Muscle of arm (tissue), 1 donor: ENCODE measurements at regions not wholly inside any gene's neighbourhood (a gene's known extent, or its start where the extent isn't known, plus 50 kb on each side); places are given as distances from the start of the nearest gene placed in this dataset.
A peak's percentile ranks its signal among the peaks of the same experiment; 100 is the strongest.

ENCODE experiments used
- DNase-seq: peaks from one replicate; pipeline ENCODE4 v3.0.0-alpha.2; 2013

DNA sequence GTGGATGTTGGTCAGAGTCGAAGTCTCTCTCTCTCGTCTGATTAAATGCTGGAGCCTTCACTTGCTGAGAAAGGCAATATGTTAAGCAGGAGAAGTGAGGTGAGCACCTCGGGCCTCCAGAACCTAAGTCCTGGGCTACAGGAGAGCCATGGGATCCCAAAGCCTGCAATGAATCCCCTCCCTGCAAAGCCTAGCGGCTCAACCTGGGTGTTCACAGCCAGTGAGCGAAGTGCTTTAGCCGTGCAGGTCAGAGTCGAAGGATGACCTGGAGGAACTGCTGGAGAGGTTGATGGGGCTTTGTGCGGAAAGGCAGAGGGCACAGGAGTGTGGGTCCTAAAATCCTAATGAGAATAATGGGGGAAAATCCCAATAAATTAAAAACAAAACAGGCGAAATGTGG is 267.8 kb downstream of the ENGASE start:
- no peak for DNase-seq

DNA sequence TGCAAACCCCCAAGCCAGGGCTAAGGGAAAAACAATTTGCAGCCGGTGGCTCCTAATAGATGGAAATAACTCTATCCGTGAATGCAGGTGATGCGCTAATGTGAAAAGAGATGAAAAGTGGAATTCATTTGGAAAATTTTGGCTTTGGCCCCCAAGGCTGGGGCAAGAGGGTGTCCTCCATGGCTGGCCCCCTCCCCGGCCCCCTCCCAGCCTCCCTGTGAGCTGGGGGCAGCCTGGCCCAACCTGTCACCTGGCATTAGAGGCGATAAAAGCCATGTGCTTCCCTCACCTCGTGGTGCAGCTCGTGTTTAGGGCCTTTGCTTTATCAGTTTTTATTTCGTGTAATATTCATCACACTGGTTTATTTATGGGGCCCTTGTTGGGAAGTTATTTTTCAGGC is 267.2 kb downstream of the ENGASE start:
- no peak for DNase-seq

DNA sequence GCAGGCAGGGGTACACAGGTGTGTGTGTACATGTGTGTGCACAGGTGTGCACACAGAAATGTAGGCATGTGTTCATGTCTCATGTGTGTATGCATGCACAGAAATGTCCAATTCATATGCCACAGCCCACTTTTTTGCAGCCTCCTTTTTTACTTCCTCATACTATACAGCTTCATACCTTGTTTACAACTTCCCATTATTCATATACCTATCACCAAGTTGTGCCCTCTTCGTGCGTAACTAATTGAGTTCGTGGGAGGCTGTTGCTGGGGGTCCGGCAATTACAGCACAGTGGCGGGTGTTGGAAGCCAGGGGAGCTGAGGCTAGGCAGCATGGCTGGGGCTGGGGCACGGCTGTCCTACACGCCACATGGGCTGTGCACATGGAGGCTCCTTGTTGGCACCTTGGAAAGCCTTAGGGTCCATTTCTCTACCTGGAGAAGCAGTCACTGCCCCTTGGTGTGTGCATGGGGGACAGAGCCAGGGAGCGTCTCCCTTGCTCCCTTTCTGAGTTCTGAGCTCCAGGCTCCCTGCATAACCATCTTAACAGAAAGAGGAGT is 266.7 kb downstream of the ENGASE start:
- DNase-seq: no peak

DNA sequence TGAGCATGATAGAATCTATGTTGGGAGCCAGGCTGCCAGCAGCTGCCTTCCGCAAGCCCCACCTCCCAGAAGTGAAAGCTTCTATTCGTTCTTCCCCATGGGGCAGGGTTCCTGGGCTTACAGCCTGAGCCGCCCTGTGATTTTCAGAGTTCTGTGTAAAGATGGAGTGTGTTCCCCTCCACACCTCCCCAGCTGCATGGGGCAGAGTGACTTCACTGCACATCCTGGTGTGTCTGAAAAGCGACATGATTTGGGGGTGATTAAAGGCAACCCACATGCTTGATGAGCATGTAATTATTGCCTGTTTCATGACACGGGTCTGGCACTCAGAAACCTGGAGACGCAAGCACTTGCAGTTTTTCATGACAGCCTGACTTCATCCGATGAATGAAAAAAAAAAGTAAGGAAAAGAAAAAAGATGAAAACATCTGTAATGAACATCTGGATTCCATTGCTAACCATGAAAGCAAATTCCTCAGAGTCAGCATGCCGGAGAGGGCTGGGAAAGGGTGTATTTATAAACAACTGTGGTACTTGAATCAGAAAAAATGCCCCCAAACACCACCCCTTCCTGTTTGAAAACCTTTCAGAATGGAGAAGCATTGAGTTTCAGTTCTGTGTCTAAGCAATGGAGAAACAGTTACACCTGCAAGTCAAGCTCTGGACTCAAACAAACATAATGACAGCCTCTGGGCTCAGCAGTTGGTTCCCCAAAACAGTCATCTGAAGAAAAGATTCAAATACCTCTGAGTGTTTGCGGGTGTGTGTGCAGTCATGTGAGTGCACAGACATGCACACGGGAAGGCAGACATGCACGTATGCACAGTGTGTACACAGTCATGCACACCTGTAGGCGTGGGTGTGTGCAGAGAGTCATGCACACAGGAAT is 266.0 kb downstream of the ENGASE start:
- DNase-seq: peak; percentile 25

DNA sequence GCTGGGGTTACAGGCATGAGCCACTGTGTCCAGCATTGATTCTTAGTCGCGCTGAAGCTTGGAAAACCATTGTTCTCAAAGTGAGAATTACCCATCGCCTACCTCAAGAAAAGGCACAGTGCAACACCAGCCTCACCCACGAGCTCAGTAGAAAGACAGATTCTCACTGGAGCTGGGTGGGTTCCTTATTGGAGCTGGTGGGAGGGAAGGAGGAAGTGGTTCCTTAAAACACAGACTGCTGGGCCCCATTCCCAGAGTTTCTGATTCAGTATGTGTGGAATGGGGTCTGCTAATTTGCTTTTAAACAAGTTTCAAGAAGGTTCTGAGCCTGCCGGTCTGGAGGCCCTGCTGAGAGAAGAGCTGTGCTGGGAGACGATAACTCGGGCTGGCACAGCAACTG is 264.7 kb downstream of the ENGASE start:
- no peak for DNase-seq

DNA sequence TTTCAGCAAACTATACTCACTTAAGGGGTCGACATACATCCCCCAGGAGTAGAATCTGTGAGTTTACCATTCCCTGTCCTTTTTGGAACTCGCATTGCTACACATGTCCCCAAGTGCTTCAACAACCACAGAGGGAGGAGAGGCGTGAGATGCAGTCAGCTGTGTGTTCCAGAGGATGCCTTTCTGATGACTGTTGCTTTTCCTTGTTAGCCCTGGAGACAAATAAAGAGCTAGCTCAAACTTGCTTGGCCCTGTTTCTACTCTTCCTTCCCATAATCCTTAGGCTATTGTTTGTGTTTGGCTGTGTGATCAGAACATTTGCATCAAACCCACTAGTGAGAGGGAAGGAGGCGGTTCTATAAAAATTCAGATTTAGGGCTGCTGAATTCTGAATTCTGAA is 264.0 kb downstream of the ENGASE start:
- peak; percentile 53 for DNase-seq

DNA sequence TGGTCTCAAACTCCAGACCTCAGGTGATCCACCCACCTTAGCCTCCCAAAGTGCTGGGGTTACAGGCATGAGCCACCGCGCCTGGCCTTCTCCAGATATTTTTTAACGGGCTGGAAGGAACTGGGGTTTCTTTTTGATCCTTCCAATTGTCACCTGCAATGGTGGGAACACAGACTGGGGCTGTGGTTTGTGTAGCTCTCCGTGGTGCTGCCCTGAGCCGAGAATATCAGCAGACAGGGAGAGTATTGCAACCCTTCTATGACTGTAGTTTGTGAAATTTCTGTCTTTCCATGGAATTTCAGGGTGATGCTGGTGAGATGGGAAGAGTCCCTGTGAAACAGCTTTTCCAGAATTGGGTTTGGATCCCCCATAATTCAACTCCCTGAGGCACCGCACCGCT is 263.5 kb downstream of the ENGASE start:
- peak; percentile 11 for DNase-seq

DNA sequence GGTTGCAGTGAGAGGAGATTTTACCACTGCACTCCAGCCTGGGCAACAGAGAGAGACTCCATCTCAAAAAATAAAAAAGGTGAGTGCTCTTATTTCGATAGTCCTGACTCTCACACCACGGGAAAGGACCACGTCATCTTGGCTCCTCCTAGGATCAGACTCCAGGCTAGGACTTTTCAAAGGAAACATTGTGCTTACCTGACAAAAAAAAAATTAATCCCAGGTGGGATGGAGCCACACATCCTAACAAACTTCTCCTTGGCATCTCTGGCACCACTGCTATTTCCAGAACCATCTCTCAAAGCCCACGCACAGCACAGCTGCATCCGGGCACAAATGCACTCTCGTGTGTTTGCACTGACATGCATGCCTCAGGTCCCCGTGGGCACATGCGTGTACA is 262.4 kb downstream of the ENGASE start:
- DNase-seq: no peak

DNA sequence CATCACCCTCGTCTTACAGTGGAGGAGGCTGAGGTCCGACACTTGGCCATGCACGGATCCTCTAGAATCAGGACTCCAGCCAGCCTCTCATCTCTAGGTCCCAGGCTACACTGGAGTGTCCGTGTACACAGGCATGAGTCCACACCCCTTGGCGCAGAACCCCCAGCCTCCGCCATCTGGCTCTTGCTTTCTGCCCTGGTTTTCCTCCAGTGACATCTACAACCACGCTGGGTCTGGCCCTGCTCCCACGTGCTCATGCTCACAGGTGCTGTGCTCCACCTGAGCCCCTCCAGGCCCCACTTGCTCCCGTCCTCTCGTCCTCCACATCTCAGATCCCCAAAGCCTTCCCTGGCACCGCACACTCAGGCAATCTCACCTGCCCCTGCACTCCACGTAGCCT is 260.8 kb downstream of the ENGASE start:
- no peak for DNase-seq

DNA sequence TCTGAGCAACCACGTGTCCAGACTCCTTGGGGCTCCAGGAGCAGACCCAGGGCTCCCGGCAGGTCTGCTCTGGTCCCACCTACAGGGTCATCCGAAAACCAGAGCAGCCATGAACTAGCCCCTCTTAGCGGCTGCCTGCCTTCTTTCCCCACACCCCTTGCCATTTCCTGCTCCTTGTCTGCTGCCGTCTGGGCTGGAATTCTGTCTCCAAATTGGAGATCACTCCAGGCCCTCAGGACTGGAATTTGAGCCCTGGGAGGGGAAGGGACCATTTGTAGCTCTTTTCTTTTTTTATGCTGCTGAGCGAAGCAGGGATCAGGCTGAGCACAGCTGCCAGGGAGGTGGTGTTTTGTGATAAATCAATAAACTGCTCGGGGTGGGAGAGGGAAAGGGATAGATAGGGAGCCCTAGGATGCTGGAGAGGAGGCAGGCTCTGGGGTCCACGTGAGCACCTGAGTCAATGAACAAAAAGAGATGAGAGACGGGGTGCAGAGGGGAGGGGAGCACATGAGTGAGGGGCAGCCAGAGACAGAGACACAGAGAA is 257.5 kb downstream of the ENGASE start:
- no peak for DNase-seq

DNA sequence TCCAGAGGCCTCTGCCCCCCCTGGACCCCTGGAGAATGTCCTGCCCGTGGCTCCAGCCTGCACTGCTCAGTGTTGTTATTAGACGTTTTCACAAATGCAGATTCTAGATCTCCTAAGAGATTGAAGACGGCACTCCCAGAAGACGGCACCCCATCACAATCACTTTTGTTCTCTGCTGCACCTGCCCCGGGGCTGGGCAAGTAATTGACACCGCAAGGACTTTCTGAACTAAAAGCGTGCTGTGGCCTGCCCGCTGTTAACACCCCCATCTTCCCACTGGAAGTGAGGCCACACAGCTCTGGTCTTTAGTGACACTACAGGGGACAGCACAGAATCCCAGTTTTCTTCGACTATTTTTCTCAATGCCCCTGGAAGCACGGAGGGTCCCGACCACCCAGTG is 256.9 kb downstream of the ENGASE start:
- DNase-seq: no peak

DNA sequence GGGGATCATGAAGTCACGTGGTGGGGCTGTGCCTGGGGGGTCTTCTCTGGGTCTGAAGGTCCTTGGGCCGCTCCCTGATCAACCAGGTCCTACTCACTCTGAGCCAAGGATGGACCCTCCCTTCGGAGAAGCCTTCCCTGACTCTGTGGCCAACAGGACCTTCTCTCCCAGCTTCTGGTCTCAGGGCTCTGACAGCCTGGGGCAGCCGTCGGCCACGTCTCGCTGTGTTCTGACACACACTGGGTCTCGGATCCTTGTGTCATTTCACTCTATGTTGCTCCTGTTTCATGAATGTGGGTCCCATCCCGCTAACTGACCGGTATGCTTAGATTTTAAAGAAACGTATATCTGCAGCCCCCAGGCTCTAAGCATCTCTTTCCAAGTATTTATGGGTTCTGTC is 256.1 kb downstream of the ENGASE start:
- no peak for DNase-seq

DNA sequence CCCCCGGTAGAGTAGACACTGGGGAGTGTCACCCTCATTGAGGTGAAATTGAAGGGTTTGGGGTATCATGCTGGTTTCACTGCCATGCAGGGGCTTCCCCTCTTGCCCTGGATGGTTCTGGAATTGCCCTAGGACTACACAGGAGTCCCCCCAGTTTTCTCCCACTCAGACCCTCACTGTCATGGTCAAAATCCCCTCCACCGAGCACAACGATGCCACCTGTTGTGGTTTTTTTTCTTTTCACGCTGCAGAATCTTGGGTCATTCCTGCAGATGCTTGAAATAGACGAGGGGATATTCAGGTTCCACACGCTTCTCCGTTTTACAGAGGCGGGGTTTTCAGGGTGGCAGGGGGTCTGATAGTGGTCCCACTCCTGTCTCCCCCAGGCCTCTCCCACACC is 255.6 kb downstream of the ENGASE start:
- no peak for DNase-seq

DNA sequence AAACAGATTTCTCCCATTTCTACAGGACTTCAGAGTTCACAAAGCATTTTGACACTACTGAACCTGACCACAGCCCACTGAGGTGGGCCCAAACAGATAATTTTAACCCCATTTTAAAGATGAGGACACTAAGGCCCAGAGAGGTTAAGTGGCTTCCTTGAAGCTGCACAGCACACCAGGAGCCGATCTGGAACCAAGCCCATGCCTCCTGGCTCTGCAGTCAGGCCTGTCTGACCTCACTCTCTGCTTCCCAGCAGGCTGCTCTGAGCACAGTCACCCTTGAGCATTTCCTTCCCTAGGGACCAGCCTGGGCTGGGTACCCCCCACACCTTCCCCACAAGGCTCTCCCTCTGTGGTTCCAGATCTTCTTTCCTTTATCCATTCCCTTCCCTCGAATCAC is 252.2 kb downstream of the ENGASE start:
- no peak for DNase-seq

DNA sequence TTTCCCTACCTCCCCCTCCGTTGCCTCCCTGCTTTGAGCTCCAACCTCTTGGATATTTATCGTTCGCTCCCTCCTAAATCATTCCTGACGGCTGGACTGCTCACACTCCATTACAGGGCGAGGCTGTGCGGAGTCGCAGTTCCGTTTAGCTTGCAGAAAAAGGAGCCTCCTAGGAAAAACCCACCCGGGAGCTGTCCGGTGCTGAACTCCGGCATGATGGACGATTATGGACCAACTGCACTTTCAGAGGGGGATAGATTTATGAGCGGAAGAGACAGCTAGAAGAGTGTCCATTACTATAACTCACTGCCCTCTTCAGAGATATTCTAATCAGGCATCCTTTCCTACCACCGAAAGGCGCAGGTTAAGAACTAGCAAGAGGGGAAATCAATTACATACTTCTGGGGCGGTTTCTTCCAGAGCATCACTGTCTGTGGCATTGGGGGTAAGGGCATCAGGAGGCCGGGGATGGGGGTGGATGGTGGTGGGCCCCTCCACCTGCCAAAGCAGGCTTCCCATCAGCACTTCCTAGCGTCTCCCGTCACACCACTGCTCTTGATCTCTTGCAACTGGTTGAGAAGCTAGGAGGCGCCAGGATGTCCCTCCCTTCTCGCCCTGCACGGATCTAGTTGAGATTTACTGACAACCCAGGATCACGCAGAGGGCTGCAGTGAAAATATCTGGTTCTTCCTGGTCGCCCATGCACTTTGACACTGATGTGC is 251.2 kb downstream of the ENGASE start:
- peak; percentile 49 for DNase-seq

DNA sequence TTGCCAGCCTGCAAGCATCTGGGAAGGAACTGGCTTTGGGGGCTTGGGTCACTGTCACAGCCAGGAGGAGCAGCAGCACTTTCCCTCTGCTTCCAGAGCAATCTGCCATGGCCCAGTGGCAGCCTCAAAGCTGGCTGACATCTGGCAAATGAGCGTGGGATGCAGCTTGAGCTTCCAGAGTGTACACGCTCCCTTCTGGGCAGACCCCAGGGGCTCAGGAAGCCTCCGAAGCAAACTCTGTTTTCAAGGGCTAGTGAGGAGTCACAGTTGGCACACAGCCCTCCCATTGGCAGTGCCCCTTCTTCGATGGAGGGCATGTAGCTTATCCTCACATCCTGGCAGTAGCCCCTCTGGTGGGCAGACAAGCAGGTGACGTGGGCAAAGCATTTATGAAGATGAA is 249.6 kb downstream of the ENGASE start:
- DNase-seq: no peak

DNA sequence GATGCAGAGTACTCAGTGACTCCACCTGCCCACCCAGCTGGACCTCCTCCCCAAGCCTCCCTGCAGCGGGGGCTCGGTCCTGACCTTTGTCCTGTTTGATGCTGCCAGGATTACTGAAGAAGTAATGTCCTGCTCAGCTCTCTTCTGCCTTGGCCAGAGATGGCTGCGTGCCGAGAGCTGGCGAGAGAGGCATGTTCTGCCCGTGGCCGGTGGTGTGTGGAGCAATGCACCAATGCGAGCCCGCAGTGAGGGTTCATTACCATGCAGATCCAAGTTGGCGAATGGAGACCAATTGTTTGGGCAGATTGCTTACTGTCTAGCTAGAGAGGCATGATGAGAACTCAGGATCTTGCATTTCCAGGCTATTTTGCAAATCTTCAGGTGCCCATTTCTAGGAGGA is 248.9 kb downstream of the ENGASE start:
- no peak for DNase-seq

DNA sequence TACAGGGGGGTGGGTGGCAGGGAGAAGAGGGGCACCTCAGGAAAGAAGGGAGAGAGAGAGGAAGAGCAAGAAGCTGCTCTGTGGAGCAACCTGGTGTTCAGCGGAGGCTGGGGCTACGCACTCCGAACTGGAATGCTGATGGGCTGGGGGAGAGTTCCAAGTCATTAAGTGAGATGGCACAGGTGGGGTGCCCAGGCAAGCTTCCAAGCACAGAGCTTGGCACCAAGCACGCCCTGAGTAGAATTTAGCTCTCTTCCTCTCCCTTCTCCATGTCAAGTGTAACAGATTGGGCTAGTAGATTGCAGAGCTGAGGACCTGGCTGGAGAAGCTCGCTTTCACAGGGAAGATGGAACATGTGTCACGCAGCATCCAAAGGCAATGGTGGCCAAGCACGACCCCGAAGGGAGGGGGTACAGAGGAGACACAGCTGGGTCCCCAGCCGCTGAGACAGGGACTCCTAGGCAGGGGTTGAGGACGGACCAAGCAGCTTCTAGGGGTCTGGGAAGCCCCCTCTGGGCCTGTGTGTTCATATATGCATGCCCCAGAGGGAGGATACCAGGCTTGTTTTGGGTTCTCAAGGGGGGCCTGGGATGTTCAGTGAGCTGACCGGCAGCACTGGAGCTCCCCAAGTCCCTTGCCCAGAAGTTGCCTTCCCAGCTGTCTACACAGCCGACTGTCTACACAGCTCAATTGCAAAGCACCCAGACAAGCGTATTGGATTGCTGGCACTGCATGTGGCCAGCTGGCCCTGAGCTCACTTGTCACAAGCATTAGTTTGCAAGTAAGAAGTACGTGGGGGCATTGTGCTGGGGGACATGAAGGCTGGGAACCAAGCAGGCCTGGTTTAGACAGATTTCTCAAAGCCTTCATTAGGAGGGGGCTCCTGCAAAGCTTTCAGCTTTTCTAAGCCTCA is 247.8 kb downstream of the ENGASE start:
- DNase-seq: no peak

DNA sequence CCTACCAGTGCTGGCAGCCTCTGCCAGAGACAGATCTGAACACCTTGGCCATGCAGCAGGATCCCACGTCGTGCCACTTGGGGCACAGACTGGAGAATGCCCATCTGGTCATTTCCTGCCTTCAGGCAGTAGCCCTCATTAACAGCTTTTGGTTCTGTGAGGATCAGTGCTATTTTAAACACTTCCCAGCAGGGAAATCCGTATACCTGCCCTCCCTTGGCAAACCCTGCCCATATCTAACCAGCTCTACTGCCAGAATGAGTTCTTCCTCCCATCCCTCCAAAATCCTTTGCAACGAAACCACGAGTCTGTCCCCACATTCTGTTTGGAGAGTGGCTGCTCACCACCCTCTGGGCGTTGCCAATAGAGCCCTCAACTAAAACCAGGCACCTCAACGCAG is 245.7 kb downstream of the ENGASE start:
- no peak for DNase-seq

DNA sequence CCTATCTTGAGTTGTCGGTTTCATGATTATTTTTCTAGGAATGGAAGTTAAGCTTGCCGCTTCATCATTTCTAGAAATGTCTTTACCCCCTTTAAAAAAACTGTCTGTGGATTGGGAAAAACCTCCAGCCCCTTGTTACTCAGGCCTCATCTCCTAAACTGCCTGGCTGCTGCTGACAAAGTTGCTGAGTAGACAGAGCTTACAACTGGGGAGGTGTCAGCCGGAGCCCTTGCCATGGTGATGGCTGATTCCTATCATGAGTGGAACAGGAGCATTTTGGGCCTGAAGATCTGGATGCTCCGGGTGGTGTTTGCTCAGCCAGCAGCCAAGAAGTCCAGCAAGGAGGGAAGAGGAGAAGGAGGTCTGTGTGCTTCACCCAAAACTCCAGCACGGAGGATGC is 243.3 kb downstream of the ENGASE start:
- no peak for DNase-seq

DNA sequence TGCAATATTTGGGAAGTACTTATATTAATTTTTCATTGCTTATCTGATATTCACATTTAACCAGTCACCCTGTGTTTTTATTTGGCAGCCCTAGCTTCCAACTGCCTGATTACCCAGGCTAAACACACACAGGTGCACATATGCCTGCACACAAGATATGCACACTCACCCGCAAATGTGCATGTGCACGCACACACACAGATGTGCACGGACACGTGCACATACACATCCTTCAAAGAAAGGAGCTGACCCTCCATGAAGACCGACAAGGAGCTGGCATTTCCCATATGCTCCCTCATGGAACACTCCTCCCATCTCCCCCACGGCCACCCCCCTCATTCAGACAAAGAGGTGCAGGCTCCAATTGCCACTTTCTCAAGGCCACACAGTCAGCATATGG is 242.2 kb downstream of the ENGASE start:
- DNase-seq: no peak
